ENCODE measurements at regions not wholly inside any gene's neighbourhood (a gene's known extent, or its start where the extent isn't known, plus 50 kb on each side); places are given as distances from the start of the nearest gene placed in this dataset.

GRCh38 chr13:65642996-65643395 is 1587.1 kb downstream of the PCDH9 start:
- CTCF ChIA-PET, result no interaction called here
- H3K9me3 Mint-ChIP-seq, result no peaks in the 10 kb centered on the region

GRCh38 chr13:65642301-65642700 is 1587.8 kb downstream of the PCDH9 start:
- ChIA-PET CTCF (no interaction called here), POLR2A (no interaction called here)
- H3K4me3 Mint-ChIP-seq, result no peak overlapping the region
- no peak for TF ChIP-seq CREB1 (CRISPR knock-in tag; IDR thresholded peaks at IDR 0.05)
- TF ChIP-seq JUN (CRISPR knock-in tag; IDR thresholded peaks at IDR 0.05), result no peak
- TF ChIP-seq CREM (CRISPR knock-in tag; IDR thresholded peaks at IDR 0.05), result no peak
- TF ChIP-seq ELF4 (CRISPR knock-in tag; IDR thresholded peaks at IDR 0.05; ENCODE audit: low read depth), result no peak
- TF ChIP-seq, protein P1, sequence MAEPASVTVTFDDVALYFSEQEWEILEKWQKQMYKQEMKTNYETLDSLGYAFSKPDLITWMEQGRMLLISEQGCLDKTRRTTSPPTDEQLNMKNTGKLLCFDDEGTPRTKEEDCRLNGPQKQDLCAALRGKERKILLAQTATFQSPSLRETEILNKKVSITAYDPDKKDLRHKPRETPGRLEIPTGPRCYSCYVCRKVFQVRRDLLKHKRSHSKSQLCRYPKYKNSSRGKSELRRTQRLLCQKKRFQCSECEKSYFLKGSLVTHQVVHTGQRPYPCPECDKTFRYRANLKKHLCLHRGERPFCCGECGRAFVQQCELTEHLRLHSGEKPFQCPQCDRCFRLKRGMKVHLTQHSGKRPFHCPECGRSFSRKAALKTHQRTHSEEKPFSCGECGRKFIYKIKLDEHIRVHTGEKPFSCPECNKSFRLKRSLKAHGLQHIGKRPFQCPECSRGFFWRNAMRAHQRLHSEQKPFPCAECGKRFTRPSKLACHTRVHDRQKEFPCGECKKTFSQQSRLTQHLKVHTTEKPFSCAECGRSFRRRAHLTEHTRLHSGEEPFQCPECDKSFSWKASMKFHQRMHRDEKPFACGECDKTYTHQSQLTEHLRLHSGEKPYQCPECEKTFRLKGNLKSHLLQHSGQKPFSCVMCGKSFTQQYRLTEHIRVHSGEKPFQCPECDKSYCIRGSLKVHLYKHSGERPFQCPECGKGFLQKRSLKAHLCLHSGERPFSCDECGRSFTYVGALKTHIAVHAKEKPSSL (CRISPR knock-in tag; conservative IDR thresholded peaks at IDR 0.05), result no peak
- TF ChIP-seq, protein P2, sequence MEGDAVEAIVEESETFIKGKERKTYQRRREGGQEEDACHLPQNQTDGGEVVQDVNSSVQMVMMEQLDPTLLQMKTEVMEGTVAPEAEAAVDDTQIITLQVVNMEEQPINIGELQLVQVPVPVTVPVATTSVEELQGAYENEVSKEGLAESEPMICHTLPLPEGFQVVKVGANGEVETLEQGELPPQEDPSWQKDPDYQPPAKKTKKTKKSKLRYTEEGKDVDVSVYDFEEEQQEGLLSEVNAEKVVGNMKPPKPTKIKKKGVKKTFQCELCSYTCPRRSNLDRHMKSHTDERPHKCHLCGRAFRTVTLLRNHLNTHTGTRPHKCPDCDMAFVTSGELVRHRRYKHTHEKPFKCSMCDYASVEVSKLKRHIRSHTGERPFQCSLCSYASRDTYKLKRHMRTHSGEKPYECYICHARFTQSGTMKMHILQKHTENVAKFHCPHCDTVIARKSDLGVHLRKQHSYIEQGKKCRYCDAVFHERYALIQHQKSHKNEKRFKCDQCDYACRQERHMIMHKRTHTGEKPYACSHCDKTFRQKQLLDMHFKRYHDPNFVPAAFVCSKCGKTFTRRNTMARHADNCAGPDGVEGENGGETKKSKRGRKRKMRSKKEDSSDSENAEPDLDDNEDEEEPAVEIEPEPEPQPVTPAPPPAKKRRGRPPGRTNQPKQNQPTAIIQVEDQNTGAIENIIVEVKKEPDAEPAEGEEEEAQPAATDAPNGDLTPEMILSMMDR (IDR thresholded peaks at IDR 0.05), result no peak
- TF ChIP-seq GABPB1 (CRISPR knock-in tag; IDR thresholded peaks at IDR 0.05), result no peak
- TF ChIP-seq, protein P3, sequence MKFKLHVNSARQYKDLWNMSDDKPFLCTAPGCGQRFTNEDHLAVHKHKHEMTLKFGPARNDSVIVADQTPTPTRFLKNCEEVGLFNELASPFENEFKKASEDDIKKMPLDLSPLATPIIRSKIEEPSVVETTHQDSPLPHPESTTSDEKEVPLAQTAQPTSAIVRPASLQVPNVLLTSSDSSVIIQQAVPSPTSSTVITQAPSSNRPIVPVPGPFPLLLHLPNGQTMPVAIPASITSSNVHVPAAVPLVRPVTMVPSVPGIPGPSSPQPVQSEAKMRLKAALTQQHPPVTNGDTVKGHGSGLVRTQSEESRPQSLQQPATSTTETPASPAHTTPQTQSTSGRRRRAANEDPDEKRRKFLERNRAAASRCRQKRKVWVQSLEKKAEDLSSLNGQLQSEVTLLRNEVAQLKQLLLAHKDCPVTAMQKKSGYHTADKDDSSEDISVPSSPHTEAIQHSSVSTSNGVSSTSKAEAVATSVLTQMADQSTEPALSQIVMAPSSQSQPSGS (CRISPR knock-in tag; IDR thresholded peaks at IDR 0.05; ENCODE audit: borderline replicate concordance, low read depth), result no peak
- TF ChIP-seq NFATC4 (CRISPR knock-in tag; IDR thresholded peaks at IDR 0.05), result no peak
- TF ChIP-seq PRDM15 (CRISPR knock-in tag; IDR thresholded peaks at IDR 0.05), result no peak
- TF ChIP-seq, protein P4, sequence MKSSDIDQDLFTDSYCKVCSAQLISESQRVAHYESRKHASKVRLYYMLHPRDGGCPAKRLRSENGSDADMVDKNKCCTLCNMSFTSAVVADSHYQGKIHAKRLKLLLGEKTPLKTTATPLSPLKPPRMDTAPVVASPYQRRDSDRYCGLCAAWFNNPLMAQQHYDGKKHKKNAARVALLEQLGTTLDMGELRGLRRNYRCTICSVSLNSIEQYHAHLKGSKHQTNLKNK (CRISPR knock-in tag; IDR thresholded peaks at IDR 0.05), result no peak
- no peak for TF ChIP-seq TP53 (CRISPR knock-in tag; IDR thresholded peaks at IDR 0.05)
- TF ChIP-seq MXD4 (CRISPR knock-in tag; IDR thresholded peaks at IDR 0.05; ENCODE audit: borderline replicate concordance), result no peak
- TF ChIP-seq FOXJ3 (CRISPR knock-in tag; IDR thresholded peaks at IDR 0.05; ENCODE audit: borderline replicate concordance), result no peak
- no peak for TF ChIP-seq MLX (CRISPR knock-in tag; IDR thresholded peaks at IDR 0.05)
- TF ChIP-seq ZNF416 (CRISPR knock-in tag; IDR thresholded peaks at IDR 0.05), result no peak
- H3K9me3 Mint-ChIP-seq, result no peaks in the 10 kb centered on the region
- DNase-seq (ENCODE audit: low spot score) (no peak), ATAC-seq (no peak)
- H3K27ac Mint-ChIP-seq, result no peak overlapping the region
- H3K4me1 Mint-ChIP-seq, result no peaks in the 10 kb centered on the region
- no peaks in the 10 kb centered on the region for H3K36me3 Mint-ChIP-seq
- no peaks in the 10 kb centered on the region for H3K27me3 Mint-ChIP-seq (ENCODE audit: low read depth)

More at GRCh38 chr13:65642996-65643395, 1587.1 kb downstream of the PCDH9 start:
- TF ChIP-seq NR1H2 (CRISPR knock-in tag; IDR thresholded peaks at IDR 0.05) (no peak), ATF1 (CRISPR knock-in tag; IDR thresholded peaks at IDR 0.05) (no peak), TEAD1 (CRISPR knock-in tag; IDR thresholded peaks at IDR 0.05) (no peak), ZNF396 (CRISPR knock-in tag; IDR thresholded peaks at IDR 0.05; ENCODE audit: borderline replicate concordance) (no peak), FOXK1 (CRISPR knock-in tag; IDR thresholded peaks at IDR 0.05) (no peak), ZNF232 (CRISPR knock-in tag; IDR thresholded peaks at IDR 0.05) (no peak), ATF3 (CRISPR knock-in tag; conservative IDR thresholded peaks at IDR 0.05) (no peak), ZNF121 (CRISPR knock-in tag; IDR thresholded peaks at IDR 0.05) (no peak), ZNF263 (CRISPR knock-in tag; IDR thresholded peaks at IDR 0.05; ENCODE audit: low read depth) (no peak), PRRX2 (CRISPR knock-in tag; IDR thresholded peaks at IDR 0.05) (no peak), JUN (CRISPR knock-in tag; IDR thresholded peaks at IDR 0.05) (no peak), SMAD3 (CRISPR knock-in tag; IDR thresholded peaks at IDR 0.05; ENCODE audit: borderline replicate concordance) (no peak)
- TF ChIP-seq, protein P2 (IDR thresholded peaks at IDR 0.05), result no peak
- TF ChIP-seq, protein P4 (CRISPR knock-in tag; IDR thresholded peaks at IDR 0.05), result no peak
- Mint-ChIP-seq H3K27me3 (ENCODE audit: low read depth) (no peaks in the 10 kb centered on the region), H3K27ac (no peak overlapping the region), H3K4me1 (no peaks in the 10 kb centered on the region), H3K4me3 (no peak overlapping the region), H3K36me3 (no peaks in the 10 kb centered on the region)
- no peak for DNase-seq (ENCODE audit: low spot score)
- no peak for ATAC-seq
- POLR2A ChIA-PET, result no interaction called here
